ENCODE measurements at regions not wholly inside any gene's neighbourhood (a gene's known extent, or its start where the extent isn't known, plus 50 kb on each side); places are given as distances from the start of the nearest gene placed in this dataset.
"Not testable (repeated sequence)": the region's sequence is repeated elsewhere in the genome, so short reads cannot be mapped to it uniquely, and the experiment has no call there.

GRCh38 chr6:27126046-27126814 is 121.3 kb upstream of the PRSS16 start (continued):
- TF ChIP-seq SMC3 (IDR thresholded peaks at IDR 0.05) = no peak
- TF ChIP-seq ZFP36 (IDR thresholded peaks at IDR 0.05; ENCODE audit: borderline replicate concordance, partially characterized antibody) = no peak
- no peak for TF ChIP-seq ZC3H11A (IDR thresholded peaks at IDR 0.05)

DNA sequence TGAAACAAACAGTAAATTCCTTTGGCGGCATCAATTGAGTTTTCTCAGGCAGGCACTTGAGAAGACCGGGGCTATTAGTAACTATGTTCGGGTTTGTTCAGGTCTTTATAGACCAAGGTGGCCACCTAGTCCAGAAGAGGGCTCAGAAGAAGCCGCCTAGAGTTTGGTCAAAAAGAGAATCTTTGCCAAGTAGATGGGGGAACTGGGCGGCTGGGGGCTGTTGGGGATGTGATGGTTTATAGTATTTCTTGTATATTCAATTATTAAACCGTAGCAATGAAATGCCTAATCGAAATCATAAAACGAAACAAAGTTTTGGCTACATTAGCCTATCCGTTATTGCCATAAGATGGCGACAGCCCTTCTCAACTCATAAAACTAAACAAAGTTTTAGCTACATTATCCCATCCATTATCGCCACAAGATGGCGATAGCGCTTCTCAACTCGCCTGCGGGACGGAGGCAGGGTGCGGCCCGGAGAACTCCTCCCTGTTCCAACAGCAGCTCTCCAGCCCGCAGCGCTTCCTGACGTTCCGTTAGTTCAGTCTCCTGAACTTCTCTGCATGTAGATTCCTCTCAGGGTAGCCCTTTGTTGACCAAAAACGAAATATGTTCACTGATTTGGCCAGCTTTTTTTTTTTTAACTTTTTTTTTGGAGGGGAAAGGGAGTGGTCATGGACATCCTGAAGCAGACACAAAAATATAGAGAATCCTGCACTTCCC is 120.5 kb upstream of the PRSS16 start:
- 7% methylated on average over 23 of the region's 23 CpGs for WGBS (ENCODE audit: missing lambda C conversion rate)
- Histone ChIP-seq H3K4me3 (peak overlapping the region; percentile 41), H3K9me3 (no peaks in the 10 kb centered on the region), H3K4me2 (peak overlapping the region; percentile 79), H3K4me1 (peaks cover 34% of the 10 kb centered on the region; the same call in 2 of the 3 replicates), H3K27ac (peak overlapping the region; percentile 80 to 91)
- TF ChIP-seq JUN (IDR thresholded peaks at IDR 0.05) = 0 out of 5 replicates have a peak, but pooled peaks of 1 of the 2 experiments have one; percentile 14
- TF ChIP-seq, protein P1, sequence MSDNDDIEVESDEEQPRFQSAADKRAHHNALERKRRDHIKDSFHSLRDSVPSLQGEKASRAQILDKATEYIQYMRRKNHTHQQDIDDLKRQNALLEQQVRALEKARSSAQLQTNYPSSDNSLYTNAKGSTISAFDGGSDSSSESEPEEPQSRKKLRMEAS (IDR thresholded peaks at IDR 0.05) = peak; percentile 21; the same call in 1 of the 2 replicates
- TF ChIP-seq GATA3 (IDR thresholded peaks at IDR 0.05; ENCODE audit: borderline replicate concordance) = no peak
- no peak for TF ChIP-seq NR3C1 (IDR thresholded peaks at IDR 0.05)
- TF ChIP-seq MAZ (IDR thresholded peaks at IDR 0.05; ENCODE audit: borderline replicate concordance, low read depth, low read length) = no peak
- peak; percentile 27; the same call in 1 of the 2 replicates for TF ChIP-seq EHMT2 (IDR thresholded peaks at IDR 0.05; ENCODE audit: low read depth)
- TF ChIP-seq SMC3 (IDR thresholded peaks at IDR 0.05) = peak; percentile 55
- peak; percentile 82 for TF ChIP-seq CTCF (IDR thresholded peaks at IDR 0.05)
- no peak for TF ChIP-seq CBX2 (IDR thresholded peaks at IDR 0.05; ENCODE audit: borderline replicate concordance, low read depth)
- peak; percentile 59 to 63 for TF ChIP-seq RAD21 (conservative IDR thresholded peaks at IDR 0.05 in 1 of 2, IDR thresholded peaks at IDR 0.05 in 1 of 2)
- no peak for TF ChIP-seq MAFK (IDR thresholded peaks at IDR 0.05; ENCODE audit: partially characterized antibody)
- TF ChIP-seq POLR2A (IDR thresholded peaks at IDR 0.05; ENCODE audit: low read length) = peak; percentile 22; the same call in 1 of the 2 replicates
- TF ChIP-seq HMGXB4 (CRISPR knock-in tag; IDR thresholded peaks at IDR 0.05; ENCODE audit: borderline replicate concordance) = no peak
- FAIRE-seq (peak; percentile 51), ATAC-seq (peak; percentile 86), DNase-seq (ENCODE audit: low read depth in 1 of 2, low spot score in 1 of 2) (peak; percentile 41 to 91)
- ChIA-PET POLR2A (interaction anchor here (0.7 to 1.6 kb wide), 5 partner anchors 12 to 796 kb away, joined by 3 to 25 read pairs (median 4); a partner anchor contains a TSS), CTCF (interaction anchor here (0.5 to 1.5 kb wide), 19 partner anchors 12 to 1086 kb away, joined by 3 to 6 read pairs (median 4); a partner anchor contains a TSS)

- not testable (repeated sequence) for ATAC-seq; FAIRE-seq; H3K9me3 ChIP-seq; DNase-seq (ENCODE audit: low read depth in 1 of 2, low spot score in 1 of 2)
- WGBS (ENCODE audit: missing lambda C conversion rate) = 58% methylated on average over 2 of the region's 4 CpGs
- Histone ChIP-seq H3K4me1 (peaks cover 34% of the 10 kb centered on the region; the same call in 2 of the 3 replicates), H3K4me3 (peak overlapping the region; percentile 41; the same call in 1 of the 3 replicates), H3K4me2 (peak overlapping the region; percentile 79), H3K27ac (peak overlapping the region; percentile 80 to 91)
- ChIA-PET CTCF (interaction anchor here (0.8 to 1.5 kb wide), 8 partner anchors 18 to 769 kb away, joined by 4 to 6 read pairs (median 4); a partner anchor contains a TSS), POLR2A (interaction anchor here (0.5 kb wide), 1 partner anchor 17 kb away, joined by 4 read pairs; no protein-coding TSS in a partner anchor)
Observed at GRCh38 chr6:27127874-27128273, 119.6 kb upstream of the PRSS16 start.

All from A549 (cell line).